C4-2B (cell line): ENCODE measurements at regions not wholly inside any gene's neighbourhood (a gene's known extent, or its start where the extent isn't known, plus 50 kb on each side); places are given as distances from the start of the nearest gene placed in this dataset.

ENCODE experiments used
- CTCF ChIP-seq: fragments of 450-650 bp; conservative IDR thresholded peaks from 2 replicates; pipeline ENCODE4 v1.5.1; 2017; ENCODE audit warnings: mild to moderate bottlenecking
- ZFX ChIP-seq: fragments of 450-650 bp; IDR thresholded peaks from 2 replicates; pipeline ENCODE4 v1.6.1; 2017

DNA sequence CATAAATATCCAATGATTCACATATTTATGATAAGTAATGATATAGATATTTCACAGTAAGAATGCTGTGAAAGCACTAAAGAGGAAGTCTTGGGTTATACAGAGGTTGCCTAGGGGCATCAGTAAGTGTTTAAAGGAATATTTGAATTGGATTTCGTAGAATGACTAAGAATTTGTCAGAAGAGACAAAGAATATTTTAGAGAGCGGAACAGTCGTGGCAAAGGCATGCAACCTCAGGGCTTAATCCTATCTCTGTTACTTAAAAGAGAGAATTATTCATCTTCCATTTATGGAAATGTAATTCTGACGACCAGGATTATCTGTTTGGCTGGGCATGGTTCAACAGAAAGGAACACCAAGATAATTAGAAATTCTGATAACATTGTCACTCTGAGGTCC, 171.9 kb upstream of the NR5A2 start:
- TF ChIP-seq CTCF, result no peak
- no peak for TF ChIP-seq ZFX
